Testis (tissue), 2 donors: ENCODE measurements at regions not wholly inside any gene's neighbourhood (a gene's known extent, or its start where the extent isn't known, plus 50 kb on each side); places are given as distances from the start of the nearest gene placed in this dataset.

Experiments used
- DNase-seq: peaks from one replicate; pipeline ENCODE4 v3.0.0-alpha.2; 2019
- H3K27ac ChIP-seq, 2 donors: fragments of 200-600 bp; sonication (generic); one replicate each; pipeline ENCODE4 v1.5.1; 2019
- H3K27me3 ChIP-seq: fragments of 200-600 bp; sonication (generic); one replicate; pipeline ENCODE4 v1.5.1; 2019
- H3K36me3 ChIP-seq: fragments of 200-600 bp; sonication (generic); one replicate; pipeline ENCODE4 v1.5.1; 2017; ENCODE audit warnings: low read depth; ENCODE audit errors: missing control alignments
- H3K4me1 ChIP-seq: fragments of 200-600 bp; sonication (generic); one replicate; pipeline ENCODE4 v1.5.1; 2019
- H3K4me3 ChIP-seq, 2 donors: fragments of 200-600 bp; sonication (generic); one replicate each; pipeline ENCODE4 v1.5.1; 2017 to 2019
- H3K9me3 ChIP-seq: fragments of 200-600 bp; sonication (generic); one replicate; pipeline ENCODE4 v1.5.1; 2017
- POLR2A ChIP-seq: fragments of 450-650 bp; IDR thresholded peaks from one replicate; pipeline ENCODE4 v1.6.1; 2017; ENCODE audit warnings: antibody characterized with exemption, mild to moderate bottlenecking, moderate library complexity
- WGBS, 2 donors: methylation state at CpG; one replicate each; pipeline ENCODE4 v1.1.5; 2018; 5-methylcytosine and 5-hydroxymethylcytosine counted together
- intact Hi-C: fragments of 100-400 bp; cut with DNase I; formaldehyde crosslinking; loops from one replicate; pipeline ENCODE4 v1.15.1; 2023; ENCODE audit warnings: low total_unique reads
- TF ChIP-seq, protein P1 (sequence below), 3 experiments: fragments of 450-650 bp in 2 of 3; fragments of 200-600 bp in 1 of 3; sonication (generic) in 1 of 3; IDR thresholded peaks; one replicate each; pipeline ENCODE4 v1.5.1; 2016 to 2019; ENCODE audit warnings: antibody characterized with exemption in 3 of 3, mild to moderate bottlenecking in 2 of 3, moderate library complexity in 1 of 3

DNA sequence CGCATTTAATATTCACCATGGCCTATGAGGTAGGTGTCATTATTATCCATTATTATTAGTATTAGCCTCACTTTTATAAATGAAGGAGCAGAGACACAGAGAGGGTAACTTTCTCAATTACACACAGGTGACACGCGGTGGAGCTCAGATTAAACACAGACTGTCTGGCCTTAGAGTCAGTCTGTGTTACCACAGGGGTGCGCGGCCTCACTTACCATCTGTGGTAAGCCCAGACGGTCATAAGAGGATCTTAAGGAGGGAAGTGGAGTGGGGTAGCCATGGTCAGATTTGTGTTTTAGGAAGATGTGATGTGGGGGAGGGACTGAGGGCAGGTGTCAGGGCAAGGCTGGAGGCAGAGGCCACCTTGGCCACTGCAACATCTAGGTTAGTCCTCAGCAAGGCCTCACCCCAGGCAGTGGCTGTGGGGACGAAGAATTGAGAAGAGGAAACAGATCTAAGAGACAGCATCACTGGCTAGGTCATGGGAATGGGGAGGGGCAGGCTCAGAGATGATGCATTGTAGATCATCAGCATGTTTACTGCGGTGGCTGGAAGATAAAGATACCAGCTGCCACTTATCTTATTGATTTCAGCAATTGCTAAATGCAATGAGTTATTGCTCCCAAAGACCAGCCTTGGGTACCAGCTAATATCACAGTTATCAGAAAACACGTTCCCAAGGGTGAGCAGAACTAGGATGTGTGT lies 67.1 kb downstream of the SERPINA3 start:
- peak; percentile 10 for DNase-seq
- intact Hi-C loops = no loop called here
- H3K27me3 ChIP-seq = no peaks in the 10 kb centered on the region
- 90 to 92% methylated on average over 9 of the region's 9 CpGs for WGBS, 2 donors
- no peak overlapping the region for H3K4me3 ChIP-seq
- H3K4me1 ChIP-seq = no peaks in the 10 kb centered on the region
- H3K9me3 ChIP-seq = no peaks in the 10 kb centered on the region
- no peaks in the 10 kb centered on the region for H3K36me3 ChIP-seq
- TF ChIP-seq POLR2A = no peak
- TF ChIP-seq, protein P1, sequence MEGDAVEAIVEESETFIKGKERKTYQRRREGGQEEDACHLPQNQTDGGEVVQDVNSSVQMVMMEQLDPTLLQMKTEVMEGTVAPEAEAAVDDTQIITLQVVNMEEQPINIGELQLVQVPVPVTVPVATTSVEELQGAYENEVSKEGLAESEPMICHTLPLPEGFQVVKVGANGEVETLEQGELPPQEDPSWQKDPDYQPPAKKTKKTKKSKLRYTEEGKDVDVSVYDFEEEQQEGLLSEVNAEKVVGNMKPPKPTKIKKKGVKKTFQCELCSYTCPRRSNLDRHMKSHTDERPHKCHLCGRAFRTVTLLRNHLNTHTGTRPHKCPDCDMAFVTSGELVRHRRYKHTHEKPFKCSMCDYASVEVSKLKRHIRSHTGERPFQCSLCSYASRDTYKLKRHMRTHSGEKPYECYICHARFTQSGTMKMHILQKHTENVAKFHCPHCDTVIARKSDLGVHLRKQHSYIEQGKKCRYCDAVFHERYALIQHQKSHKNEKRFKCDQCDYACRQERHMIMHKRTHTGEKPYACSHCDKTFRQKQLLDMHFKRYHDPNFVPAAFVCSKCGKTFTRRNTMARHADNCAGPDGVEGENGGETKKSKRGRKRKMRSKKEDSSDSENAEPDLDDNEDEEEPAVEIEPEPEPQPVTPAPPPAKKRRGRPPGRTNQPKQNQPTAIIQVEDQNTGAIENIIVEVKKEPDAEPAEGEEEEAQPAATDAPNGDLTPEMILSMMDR (IDR thresholded peaks at IDR 0.05) = no peak
- H3K27ac ChIP-seq = no peak overlapping the region

- peak; percentile 9 for DNase-seq
- H3K9me3 ChIP-seq = no peaks in the 10 kb centered on the region
- H3K27ac ChIP-seq = no peak overlapping the region
- intact Hi-C loops = no loop called here
- no peak overlapping the region for H3K4me3 ChIP-seq
- no peak for TF ChIP-seq POLR2A
- TF ChIP-seq, protein P1 (IDR thresholded peaks at IDR 0.05) = no peak
- H3K36me3 ChIP-seq = no peaks in the 10 kb centered on the region
- 84 to 92% methylated on average over 6 of the region's 6 CpGs for WGBS, 2 donors
- no peaks in the 10 kb centered on the region for H3K4me1 ChIP-seq
- H3K27me3 ChIP-seq = no peaks in the 10 kb centered on the region
These were observed 65.6 kb downstream of the SERPINA3 start for GRCh38 chr14:94677747-94678146.

DNA sequence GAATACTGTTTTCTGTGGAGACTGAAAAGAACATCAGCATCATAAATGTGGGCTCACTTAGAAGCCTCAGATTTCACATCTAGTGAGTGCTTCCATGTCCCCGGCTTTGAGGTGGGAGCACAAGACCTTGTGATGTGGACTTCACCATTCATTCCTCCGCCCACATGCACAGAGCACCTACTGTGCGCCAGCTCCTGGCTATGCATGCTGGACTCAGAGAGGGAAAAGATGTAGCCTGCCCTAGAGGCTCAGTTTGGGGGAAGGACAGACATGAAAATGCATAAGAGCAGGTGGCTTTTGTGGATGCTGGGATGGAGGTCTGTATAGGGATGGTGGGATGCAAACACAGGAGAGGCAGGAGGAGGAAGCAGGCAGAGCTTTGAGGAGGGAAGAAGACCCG lies 65.0 kb downstream of the SERPINA3 start:
- Histone ChIP-seq H3K36me3 (no peaks in the 10 kb centered on the region), H3K27me3 (no peaks in the 10 kb centered on the region), H3K9me3 (no peaks in the 10 kb centered on the region), H3K4me1 (no peaks in the 10 kb centered on the region), H3K27ac (no peak overlapping the region), H3K4me3 (no peak overlapping the region)
- no peak for DNase-seq
- TF ChIP-seq POLR2A = no peak
- TF ChIP-seq, protein P1 (IDR thresholded peaks at IDR 0.05) = no peak
- 92 to 93% methylated on average over 4 of the region's 4 CpGs for WGBS, 2 donors
- intact Hi-C loops = no loop called here

GRCh38 chr14:94676495-94677185 lies 64.4 kb downstream of the SERPINA3 start:
- TF ChIP-seq POLR2A = no peak
- TF ChIP-seq, protein P1 (IDR thresholded peaks at IDR 0.05) = no peak
- peak; percentile 2 for DNase-seq
- no peaks in the 10 kb centered on the region for H3K9me3 ChIP-seq
- no peaks in the 10 kb centered on the region for H3K27me3 ChIP-seq
- H3K27ac ChIP-seq = no peak overlapping the region
- intact Hi-C loops = no loop called here
- no peaks in the 10 kb centered on the region for H3K4me1 ChIP-seq
- 68 to 72% methylated on average over 4 of the region's 4 CpGs for WGBS, 2 donors
- H3K36me3 ChIP-seq = no peaks in the 10 kb centered on the region
- H3K4me3 ChIP-seq = no peak overlapping the region
